ENCODE measurements at regions not wholly inside any gene's neighbourhood (a gene's known extent, or its start where the extent isn't known, plus 50 kb on each side); places are given as distances from the start of the nearest gene placed in this dataset.

GRCh38 chr4:84051089-84051488, 448.0 kb downstream of the NKX6-1 start:
- TF ChIP-seq CTCF (IDR thresholded peaks at IDR 0.05), result no peak
- no peaks in the 10 kb centered on the region for H3K36me3 ChIP-seq (ENCODE audit: insufficient read depth, low read length)
- no peak overlapping the region for H3K27ac ChIP-seq (ENCODE audit: low read depth in 1 of 2, low read length in 2 of 2)
- ATAC-seq (ENCODE audit: poor library complexity) (no peak), DNase-seq (no peak)
- H3K27ac Mint-ChIP-seq, result no peak overlapping the region
- intact Hi-C loops (cut with DNase I, micrococcal nuclease), result no loop called here
- no peaks in the 10 kb centered on the region for H3K36me3 Mint-ChIP-seq (ENCODE audit: low read depth)
- no peak overlapping the region for H3K4me3 ChIP-seq (ENCODE audit: low read length)
- POLR2A ChIA-PET, result no interaction called here
- H3K4me3 Mint-ChIP-seq, result no peak overlapping the region
- no peaks in the 10 kb centered on the region for H3K9me3 ChIP-seq (ENCODE audit: control insufficient read depth in 1 of 2, insufficient read depth in 1 of 2, low read length in 2 of 2)
- no peaks in the 10 kb centered on the region for H3K27me3 Mint-ChIP-seq
- CTCF ChIA-PET, result no interaction called here
- no peaks in the 10 kb centered on the region for H3K4me1 Mint-ChIP-seq (ENCODE audit: low read depth)
- H3K4me1 ChIP-seq (ENCODE audit: insufficient read depth, low read length), result no peaks in the 10 kb centered on the region
- H3K27me3 ChIP-seq (ENCODE audit: control insufficient read depth in 1 of 2, insufficient read depth in 2 of 2, low read length in 2 of 2), result no peaks in the 10 kb centered on the region
- peaks cover 2% of the 10 kb centered on the region for H3K9me3 Mint-ChIP-seq

GRCh38 chr4:84050015-84050414, 449.1 kb downstream of the NKX6-1 start:
- H3K27me3 ChIP-seq (ENCODE audit: control insufficient read depth in 1 of 2, insufficient read depth in 2 of 2, low read length in 2 of 2), result no peaks in the 10 kb centered on the region
- H3K4me3 Mint-ChIP-seq, result no peak overlapping the region
- H3K9me3 Mint-ChIP-seq, result peaks cover 2% of the 10 kb centered on the region
- no peaks in the 10 kb centered on the region for H3K27me3 Mint-ChIP-seq
- CTCF ChIA-PET, result no interaction called here
- H3K4me1 Mint-ChIP-seq (ENCODE audit: low read depth), result no peaks in the 10 kb centered on the region
- no peaks in the 10 kb centered on the region for H3K9me3 ChIP-seq (ENCODE audit: control insufficient read depth in 1 of 2, insufficient read depth in 1 of 2, low read length in 2 of 2)
- H3K27ac ChIP-seq (ENCODE audit: low read depth in 1 of 2, low read length in 2 of 2), result no peak overlapping the region
- H3K36me3 Mint-ChIP-seq (ENCODE audit: low read depth), result no peaks in the 10 kb centered on the region
- H3K27ac Mint-ChIP-seq, result no peak overlapping the region
- ATAC-seq (ENCODE audit: poor library complexity) (no peak), DNase-seq (no peak)
- TF ChIP-seq CTCF (IDR thresholded peaks at IDR 0.05), result no peak
- H3K4me3 ChIP-seq (ENCODE audit: low read length), result no peak overlapping the region
- no peaks in the 10 kb centered on the region for H3K4me1 ChIP-seq (ENCODE audit: insufficient read depth, low read length)
- intact Hi-C loops (cut with DNase I, micrococcal nuclease), result no loop called here
- H3K36me3 ChIP-seq (ENCODE audit: insufficient read depth, low read length), result no peaks in the 10 kb centered on the region
- POLR2A ChIA-PET, result no interaction called here

GRCh38 chr4:84046551-84046950, 452.5 kb downstream of the NKX6-1 start:
- Mint-ChIP-seq H3K4me3 (no peak overlapping the region), H3K27me3 (no peaks in the 10 kb centered on the region), H3K36me3 (ENCODE audit: low read depth) (no peaks in the 10 kb centered on the region), H3K27ac (no peak overlapping the region), H3K9me3 (peaks cover 2% of the 10 kb centered on the region), H3K4me1 (ENCODE audit: low read depth) (no peaks in the 10 kb centered on the region)
- CTCF ChIA-PET, result no interaction called here
- DNase-seq (no peak), ATAC-seq (ENCODE audit: poor library complexity) (no peak)
- Histone ChIP-seq H3K9me3 (ENCODE audit: control insufficient read depth in 1 of 2, insufficient read depth in 1 of 2, low read length in 2 of 2) (no peaks in the 10 kb centered on the region), H3K4me1 (ENCODE audit: insufficient read depth, low read length) (no peaks in the 10 kb centered on the region), H3K27me3 (ENCODE audit: control insufficient read depth in 1 of 2, insufficient read depth in 2 of 2, low read length in 2 of 2) (no peaks in the 10 kb centered on the region), H3K4me3 (ENCODE audit: low read length) (no peak overlapping the region), H3K27ac (ENCODE audit: low read depth in 1 of 2, low read length in 2 of 2) (no peak overlapping the region), H3K36me3 (ENCODE audit: insufficient read depth, low read length) (no peaks in the 10 kb centered on the region)
- intact Hi-C loops (cut with DNase I, micrococcal nuclease), result no loop called here
- TF ChIP-seq CTCF (IDR thresholded peaks at IDR 0.05), result no peak
- POLR2A ChIA-PET, result no interaction called here
